ENCODE measurements at regions not wholly inside any gene's neighbourhood (a gene's known extent, or its start where the extent isn't known, plus 50 kb on each side); places are given as distances from the start of the nearest gene placed in this dataset.

DNA sequence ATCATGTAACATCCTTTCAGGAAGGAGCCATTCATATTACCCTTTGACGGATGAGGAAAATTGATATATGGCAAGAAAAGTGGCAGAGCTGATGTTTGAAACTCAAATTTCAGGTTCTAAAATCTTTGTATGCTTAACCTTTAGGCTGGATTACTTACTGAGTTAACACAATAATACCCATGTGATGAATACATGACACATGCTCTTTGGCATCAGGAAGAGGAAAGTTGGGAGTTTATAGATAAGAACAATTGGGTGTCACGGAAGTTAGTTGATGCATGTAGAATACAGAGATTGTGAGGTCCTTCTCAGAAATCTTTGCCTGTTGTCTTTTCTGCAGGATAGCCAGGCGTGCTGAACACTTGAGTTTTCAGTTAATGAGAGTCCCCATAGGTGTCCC lies 572.1 kb upstream of the POM121L12 start:
- no peak for DNase-seq (ENCODE audit: low read depth, low spot score)

DNA sequence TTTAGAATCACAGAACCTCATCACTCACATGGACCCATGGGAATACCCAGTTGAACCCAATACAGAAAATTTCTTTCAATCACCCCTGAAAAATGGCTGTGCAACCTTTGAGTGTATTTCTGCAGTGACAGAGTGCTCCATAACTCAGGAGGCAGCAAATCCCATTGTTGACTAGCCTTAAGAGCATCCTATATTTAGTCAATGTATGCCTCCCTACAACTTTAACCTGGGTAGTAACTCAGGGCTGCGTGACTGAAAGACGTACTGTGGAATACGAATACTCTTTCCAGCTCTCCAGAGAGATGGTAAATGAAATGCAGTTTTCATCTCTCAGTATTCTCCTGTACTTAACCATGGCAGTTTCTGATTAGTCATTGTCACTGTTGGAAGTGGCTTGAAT lies 573.0 kb upstream of the POM121L12 start:
- no peak for DNase-seq (ENCODE audit: low read depth, low spot score)
- no peak overlapping the region for H3K4me3 ChIP-seq (ENCODE audit: low read length)

More for the DNA sequence above, 572.1 kb upstream of the POM121L12 start:
- H3K4me3 ChIP-seq (ENCODE audit: low read length), result no peak overlapping the region

DNA sequence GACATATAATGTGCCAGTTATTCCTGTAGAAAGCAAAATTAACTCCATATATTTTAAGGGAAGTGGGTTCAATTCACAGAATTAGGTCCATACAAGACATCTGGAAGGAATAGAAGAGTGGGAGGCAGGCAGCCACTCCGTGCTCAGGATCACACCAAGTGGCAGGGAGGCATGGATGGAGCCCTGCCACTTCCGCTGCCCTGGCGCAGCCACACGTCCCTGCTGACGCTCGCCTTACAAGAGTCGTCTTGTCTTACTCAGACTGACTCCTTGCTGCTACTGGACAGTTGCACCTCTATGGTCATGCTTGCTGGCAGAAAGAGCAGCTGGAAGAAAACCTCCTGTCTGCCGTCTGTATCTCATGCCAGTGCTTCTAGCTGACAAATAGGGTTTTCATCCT lies 579.9 kb upstream of the POM121L12 start:
- DNase-seq (ENCODE audit: low read depth, low spot score), result no peak
- H3K4me3 ChIP-seq (ENCODE audit: low read length), result no peak overlapping the region

DNA sequence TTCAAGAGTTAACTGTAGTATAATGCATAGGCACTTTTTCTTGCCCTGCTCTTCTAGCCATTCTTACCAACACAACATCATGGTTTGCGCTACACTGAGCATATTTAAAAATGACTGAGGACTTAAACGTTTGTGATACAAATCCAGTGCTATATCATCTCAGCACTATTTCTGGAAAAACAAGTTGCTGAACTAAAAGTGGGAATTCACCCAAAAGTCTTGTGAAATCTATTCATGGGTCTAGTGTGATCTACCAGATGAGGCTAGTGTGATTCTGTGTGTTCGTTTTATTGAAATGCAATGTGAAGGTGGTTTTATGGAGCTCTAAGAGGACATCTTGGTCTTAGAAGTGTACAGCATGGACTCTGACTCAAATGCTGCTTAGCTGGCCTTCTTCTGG lies 584.6 kb upstream of the POM121L12 start:
- H3K4me3 ChIP-seq (ENCODE audit: low read length), result no peak overlapping the region
- DNase-seq (ENCODE audit: low read depth, low spot score), result no peak

DNA sequence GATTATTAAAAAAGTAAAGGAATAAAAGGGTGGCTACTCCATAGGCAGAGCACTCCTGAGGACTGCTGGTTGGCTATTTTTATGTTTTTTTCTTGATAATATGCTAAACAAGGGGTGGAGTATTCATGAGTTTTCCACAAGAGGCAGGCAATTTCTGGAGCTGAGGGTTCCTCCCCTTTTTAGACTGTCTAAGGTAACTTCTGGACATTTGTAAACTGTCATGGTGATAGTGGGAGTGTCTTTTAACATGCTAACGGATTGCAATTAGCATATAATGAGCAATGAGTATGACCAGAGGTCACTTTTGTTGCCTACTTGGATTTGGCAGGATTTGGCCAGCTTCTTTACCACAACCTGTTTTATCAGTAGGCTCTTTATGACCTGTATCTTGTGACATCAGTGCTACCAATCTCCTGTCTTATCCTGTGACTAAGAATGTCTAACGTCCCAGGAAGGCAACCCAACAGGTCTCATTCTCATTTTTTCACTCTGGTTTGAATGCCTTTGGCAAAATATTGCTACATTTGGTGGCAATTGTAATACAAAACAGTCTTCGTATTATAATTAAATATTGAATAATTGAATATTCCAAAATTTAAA lies 587.8 kb upstream of the POM121L12 start:
- DNase-seq (ENCODE audit: low read depth, low spot score), result no peak
- H3K4me3 ChIP-seq (ENCODE audit: low read length), result no peak overlapping the region

DNA sequence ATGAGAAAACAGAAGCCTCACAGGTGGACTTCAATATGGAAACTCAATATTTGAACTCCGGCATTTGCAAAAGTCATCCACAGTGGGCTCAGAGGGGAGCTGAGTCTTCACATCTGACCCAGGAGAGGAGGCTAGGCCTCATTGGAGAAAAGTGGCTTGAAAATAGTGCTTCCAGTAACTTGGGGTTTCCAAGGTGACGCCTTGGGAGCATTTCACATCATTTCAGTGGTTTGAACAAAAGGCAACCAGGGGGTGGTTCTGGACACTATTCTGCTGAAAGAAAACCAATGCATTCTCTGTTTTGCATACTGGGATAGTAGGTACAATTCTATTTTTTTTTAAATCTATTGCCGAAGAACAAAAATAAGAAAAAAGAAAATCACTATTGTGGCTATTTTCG lies 599.2 kb upstream of the POM121L12 start:
- H3K4me3 ChIP-seq (ENCODE audit: low read length), result no peak overlapping the region
- no peak for DNase-seq (ENCODE audit: low read depth, low spot score)

DNA sequence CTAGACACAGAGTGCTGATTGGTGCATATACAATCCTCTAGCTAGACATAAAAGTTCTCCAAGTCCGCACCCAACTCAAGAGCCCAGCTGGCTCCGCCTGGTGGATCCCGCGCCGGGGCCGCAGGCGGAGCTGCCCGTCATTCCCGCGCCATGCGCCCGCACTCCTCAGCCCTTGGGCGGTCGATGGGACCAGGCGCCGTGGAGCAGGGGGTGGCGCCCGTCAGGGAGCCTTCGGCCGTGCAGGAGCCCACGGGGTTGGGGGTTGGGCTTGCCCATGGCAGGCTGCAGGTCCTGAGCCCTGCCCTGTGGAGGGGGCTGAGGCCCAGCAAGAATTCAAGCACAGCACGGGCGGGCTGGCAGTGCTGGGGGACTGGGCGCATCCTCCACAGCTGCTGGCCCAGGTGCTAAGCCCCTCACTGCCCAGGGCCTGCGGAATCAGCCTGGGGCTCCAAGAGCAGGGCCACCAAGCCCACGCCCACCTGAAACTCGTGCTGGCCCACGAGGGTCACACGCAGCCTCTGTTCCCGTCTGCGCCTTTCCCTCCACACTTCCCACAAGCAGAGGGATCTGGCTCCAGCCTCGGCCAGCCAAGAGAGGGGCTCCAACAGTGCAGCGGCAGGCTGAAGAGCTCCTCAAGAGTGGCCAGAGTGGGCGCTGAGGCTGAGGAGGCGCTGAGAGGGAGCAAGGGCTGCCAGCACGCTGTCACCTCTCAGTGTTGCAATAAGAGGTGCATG lies 604.2 kb upstream of the POM121L12 start:
- DNase-seq (ENCODE audit: low read depth, low spot score), result no peak

DNA sequence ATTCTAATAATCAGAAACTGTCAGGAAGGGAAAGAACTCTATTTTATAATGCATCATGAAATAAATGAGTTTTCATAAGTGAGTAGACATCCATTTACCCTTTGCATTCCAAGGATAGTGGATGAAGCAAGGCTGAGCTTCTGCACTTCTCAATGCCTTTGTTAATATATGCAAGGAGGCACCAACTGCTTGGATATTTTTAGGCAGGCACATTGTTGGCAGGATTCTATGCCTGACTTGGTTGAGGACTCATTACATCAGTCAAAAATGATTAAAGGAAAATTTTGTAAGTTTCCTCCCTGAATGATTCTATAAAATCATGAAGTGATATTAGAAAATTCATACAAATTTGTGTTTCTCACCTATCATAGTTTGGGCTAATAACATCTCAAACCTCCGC lies 612.2 kb upstream of the POM121L12 start:
- DNase-seq (ENCODE audit: low read depth, low spot score), result no peak
- no peak overlapping the region for H3K4me3 ChIP-seq (ENCODE audit: low read length)

More for the DNA sequence above, 604.2 kb upstream of the POM121L12 start:
- no peak overlapping the region for H3K4me3 ChIP-seq (ENCODE audit: low read length)

DNA sequence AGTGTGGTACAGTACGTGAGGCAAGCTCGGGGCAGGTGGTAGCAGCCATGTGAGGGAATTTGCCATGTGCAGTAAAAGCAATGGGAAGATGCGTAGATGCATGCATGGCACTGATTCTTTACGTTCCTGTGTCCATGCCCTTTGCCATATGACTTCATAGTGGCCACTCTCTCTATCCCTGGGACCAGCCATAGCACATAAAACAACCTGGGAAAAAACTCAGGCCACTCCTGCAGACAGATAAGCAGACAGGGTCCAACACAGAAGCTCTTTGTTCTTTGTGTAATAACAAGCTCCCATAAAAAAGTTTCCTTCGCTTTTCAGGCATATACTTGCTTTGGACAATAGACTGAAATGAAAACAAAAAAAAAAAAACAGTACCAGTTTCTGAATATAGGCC lies 622.4 kb upstream of the POM121L12 start:
- DNase-seq (ENCODE audit: low read depth, low spot score), result no peak
- H3K4me3 ChIP-seq (ENCODE audit: low read length), result no peak overlapping the region

DNA sequence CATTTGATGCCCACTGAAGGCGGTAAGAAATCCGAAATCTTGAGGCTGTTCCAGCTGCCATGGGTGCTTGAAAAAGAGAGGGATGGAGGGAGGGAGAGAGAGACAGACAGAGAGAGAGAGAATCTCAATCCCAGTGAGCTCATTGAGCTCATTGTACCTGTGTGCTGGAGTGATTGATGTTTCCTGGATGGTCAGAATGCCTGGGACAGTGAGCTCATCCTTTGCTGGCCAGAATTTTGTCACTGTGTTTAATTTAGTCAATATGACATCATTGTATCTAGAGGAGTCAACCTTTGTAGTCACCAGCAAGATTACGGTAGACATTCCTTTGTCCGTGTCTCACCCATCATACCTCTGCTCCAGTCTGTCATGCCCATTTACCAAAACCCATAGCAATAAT lies 625.4 kb upstream of the POM121L12 start:
- no peak overlapping the region for H3K4me3 ChIP-seq (ENCODE audit: low read length)
- DNase-seq (ENCODE audit: low read depth, low spot score), result no peak

DNA sequence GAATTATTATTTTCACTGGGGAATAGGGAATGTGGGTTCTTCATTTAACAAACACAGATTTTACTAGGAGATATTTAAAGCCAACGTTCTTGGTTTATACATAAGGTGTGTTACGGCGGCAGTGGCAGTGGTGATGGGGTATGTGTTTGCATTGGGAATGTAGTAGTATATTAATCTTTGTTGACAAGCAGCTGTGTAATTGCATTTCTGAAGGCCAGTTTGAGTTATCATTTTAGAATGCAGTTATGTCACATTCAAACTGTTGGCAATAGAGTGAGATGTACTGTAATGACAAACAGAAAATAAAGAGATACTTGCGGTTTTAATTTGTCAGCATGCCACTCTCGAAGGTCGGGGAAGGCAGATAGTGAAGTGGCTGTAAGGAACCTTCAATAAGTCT lies 628.6 kb upstream of the POM121L12 start:
- DNase-seq (ENCODE audit: low read depth, low spot score), result no peak
- H3K4me3 ChIP-seq (ENCODE audit: low read length), result no peak overlapping the region

DNA sequence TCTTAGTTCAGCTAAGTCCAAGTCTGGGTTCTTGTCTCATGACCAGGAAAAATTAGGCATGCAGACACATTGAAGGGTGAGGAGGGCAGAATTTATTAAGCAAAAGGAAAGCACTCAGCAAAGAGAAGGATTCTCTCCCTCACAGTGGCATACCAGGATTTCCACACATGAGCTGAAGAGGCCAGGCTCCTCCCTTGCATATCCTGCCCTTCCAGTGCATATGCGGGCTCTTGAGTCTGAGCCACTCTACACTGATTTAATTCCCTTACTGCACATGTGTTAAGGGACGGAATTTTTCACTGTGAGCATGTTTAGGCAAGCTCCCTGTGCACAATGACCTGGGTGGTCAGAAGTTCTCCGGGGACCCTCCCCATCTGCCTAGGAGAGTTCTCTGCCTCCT lies 652.7 kb upstream of the POM121L12 start:
- DNase-seq (ENCODE audit: low read depth, low spot score), result no peak
- no peak overlapping the region for H3K4me3 ChIP-seq (ENCODE audit: low read length)

DNA sequence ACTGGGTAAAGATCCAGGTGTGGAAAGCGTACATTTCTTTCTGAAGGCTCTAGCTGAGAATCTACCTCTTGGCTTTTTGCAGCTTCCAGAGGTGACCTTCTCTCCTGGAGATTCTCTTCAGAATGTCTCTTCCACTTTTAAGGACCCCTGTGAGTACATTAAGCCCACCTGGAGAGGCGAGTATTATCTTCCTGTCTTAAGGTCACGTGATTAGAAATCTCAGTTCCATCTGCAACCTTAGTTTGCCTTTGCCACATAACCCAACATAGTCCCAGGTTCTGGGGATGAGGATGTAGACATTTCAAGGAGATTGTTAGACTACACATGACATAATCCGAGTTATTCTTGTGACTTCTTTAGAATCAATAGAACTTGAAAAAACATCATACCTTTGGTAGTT lies 665.5 kb upstream of the POM121L12 start:
- no peak for DNase-seq (ENCODE audit: low read depth, low spot score)
- H3K4me3 ChIP-seq (ENCODE audit: low read length), result no peak overlapping the region

DNA sequence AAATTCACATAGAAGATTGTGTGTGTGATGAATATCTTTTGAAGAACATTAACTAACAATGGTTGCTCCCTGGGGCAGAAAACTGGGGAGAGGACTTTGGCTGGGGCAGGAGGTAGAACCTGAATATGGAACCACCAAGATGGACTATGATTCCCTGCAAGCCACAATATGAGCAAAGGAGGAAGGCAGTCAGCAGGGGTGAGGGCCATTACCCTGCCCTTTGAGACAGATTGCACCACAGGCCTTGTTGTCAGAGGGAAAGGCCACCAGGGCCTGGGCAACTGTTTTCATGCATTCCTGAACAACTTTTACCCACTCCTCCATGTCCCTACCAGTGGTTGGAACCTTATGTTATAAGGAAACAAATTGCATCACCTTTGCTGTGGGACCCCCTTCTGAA lies 670.1 kb upstream of the POM121L12 start:
- H3K4me3 ChIP-seq (ENCODE audit: low read length), result no peak overlapping the region
- no peak for DNase-seq (ENCODE audit: low read depth, low spot score)

DNA sequence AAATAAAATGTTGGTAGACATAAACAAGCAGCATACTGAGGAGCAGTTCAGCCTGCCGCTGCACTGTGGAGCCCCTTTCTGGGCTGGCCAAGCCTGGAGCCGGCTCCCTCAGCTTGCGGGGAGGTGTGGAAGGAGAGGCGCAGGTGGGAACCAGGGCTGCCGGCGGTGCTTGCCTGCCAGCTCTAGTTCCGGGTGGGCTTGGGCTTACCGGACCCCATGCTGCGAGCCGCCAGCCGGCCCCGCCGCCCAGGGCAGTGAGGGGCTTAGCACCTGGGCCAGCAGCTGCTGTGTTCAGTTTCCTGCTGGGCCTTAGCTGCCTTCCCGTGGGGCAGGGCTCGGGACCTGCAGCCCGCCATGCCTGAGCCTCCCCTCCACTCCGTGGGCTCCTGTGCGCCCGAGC lies 672.9 kb upstream of the POM121L12 start:
- no peak overlapping the region for H3K4me3 ChIP-seq (ENCODE audit: low read length)
- no peak for DNase-seq (ENCODE audit: low read depth, low spot score)

DNA sequence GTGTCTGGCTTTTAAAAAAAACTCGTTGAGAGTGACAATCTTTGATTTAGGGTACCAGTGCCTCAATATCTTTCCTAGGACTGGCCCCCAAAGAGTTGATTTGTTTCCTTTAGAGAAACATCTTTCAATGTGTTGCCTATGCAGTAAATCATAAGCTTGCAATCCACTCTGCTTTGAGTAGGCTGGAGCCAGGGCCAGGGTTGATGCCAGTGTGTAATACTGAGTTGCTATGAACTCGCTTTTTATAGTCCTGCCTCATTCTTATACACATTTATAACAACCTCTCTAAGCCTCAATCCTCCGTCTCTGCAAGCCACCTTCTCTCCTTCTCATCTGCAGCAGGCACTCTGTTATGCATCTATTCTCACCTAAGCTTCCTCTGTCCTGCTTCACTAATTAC lies 674.9 kb upstream of the POM121L12 start:
- DNase-seq (ENCODE audit: low read depth, low spot score), result no peak
- H3K4me3 ChIP-seq (ENCODE audit: low read length), result no peak overlapping the region

DNA sequence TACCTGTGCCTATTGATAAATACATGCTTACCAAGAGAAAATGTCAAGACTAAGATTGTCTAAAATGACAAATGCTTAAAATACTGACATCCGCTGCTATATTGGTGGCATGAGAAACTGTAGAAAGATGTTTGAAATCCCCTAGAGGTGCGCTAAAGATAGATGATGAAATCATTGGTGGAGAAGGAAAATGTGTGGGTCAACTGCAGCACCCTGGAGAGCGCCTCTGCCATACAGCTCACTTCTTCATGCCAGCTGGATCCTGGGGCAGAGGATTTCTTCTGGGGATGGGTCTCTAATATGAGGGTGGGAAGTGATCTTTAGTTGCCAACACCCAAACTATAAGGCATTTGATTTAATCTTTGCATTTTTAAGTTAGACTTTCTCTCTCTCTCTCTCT lies 680.4 kb upstream of the POM121L12 start:
- DNase-seq (ENCODE audit: low read depth, low spot score), result peak; percentile 7
- no peak overlapping the region for H3K4me3 ChIP-seq (ENCODE audit: low read length)

DNA sequence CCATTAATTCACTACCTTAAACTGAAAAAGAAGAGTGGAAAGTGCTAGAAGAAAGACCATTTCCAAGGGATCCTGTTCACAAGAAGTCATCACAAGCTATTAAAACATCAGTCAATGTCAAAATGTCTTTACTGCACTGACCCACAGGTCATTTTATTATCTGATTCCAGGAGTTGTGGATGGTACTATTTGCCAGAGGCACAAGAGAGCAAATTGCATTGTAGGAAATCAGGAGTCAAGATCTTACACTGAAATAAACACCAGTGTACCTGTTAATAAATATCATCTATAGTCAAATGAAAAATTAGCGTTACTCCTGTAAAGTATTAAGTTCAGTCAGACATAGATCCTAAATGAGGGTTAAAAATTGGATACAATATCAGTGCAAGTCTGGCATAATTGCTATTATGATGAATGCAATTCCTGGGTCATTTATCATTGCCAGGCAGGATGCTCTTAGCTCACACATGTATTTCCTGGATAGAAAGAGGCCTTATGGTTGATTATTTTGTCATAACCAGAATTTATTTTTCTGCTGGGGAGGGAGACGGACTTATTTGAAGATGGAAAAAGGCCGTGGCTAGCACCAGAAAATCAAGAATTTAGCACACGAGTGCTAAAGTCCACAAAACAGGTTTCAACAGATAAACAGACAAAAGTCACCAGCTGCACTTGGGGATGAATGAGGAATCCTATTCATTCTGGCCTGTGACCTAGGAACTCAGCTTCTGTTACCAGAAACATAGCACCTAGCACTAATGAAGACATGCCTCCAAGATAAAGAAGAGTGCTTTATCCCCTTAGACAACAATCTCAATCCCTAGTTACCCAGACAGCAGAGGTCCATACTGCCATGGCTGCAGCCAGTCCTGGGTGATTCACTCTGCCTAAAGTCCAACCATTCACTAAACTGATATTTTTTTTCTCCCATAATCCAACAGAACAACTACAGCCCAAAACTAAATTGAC lies 683.1 kb upstream of the POM121L12 start:
- DNase-seq (ENCODE audit: low read depth, low spot score), result no peak
- H3K4me3 ChIP-seq (ENCODE audit: low read length), result no peak overlapping the region

DNA sequence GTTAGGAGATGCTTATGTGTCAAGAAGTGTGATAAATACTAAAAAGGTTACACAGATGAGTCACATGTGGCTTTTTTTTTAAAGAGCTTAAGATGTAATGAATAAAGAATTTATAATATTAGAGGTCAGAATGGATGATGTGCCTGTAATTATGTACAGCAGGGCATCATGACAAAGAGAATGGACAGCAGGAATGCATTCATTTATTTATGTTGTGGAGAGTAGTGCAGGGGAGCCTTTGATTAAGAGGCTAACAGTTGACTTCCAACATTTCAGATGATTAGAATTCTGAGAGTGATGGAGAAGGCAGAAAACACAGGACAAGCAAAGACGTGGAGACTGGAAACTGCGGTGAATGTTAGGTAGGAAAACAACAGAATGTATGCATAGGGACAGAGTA lies 691.4 kb upstream of the POM121L12 start:
- no peak for DNase-seq (ENCODE audit: low read depth, low spot score)
- H3K4me3 ChIP-seq (ENCODE audit: low read length), result no peak overlapping the region

DNA sequence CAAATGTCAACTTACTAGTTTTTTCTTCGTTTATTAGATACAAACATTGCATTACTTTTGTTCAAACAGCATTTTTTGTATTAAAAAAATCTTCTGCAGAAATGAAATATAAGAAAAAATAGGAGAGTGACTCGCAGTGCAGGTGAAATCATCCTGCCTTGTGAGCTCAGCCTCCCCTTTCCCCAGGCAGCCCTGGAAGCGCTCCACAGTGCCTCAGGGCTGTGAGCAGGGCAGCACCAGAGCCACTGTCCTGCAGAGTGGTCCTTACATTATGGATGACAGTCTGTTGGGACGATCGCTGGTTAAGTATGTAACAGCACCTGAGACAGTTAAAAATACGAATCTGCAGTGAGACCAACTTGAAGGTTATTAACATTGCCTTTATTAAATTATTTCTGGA lies 695.4 kb upstream of the POM121L12 start:
- DNase-seq (ENCODE audit: low read depth, low spot score), result no peak
- H3K4me3 ChIP-seq (ENCODE audit: low read length), result no peak overlapping the region
